22Rv1 (cell line): ENCODE measurements at regions not wholly inside any gene's neighbourhood (a gene's known extent, or its start where the extent isn't known, plus 50 kb on each side); places are given as distances from the start of the nearest gene placed in this dataset.

Experiments used
- H3K27ac ChIP-seq: fragments of 450-650 bp; 2 replicates; pipeline ENCODE4 v1.5.1; 2017
- CTCF ChIP-seq: fragments of 450-650 bp; IDR thresholded peaks from 2 replicates; pipeline ENCODE4 v1.5.1; 2017; ENCODE audit warnings: mild to moderate bottlenecking
- ZFX ChIP-seq: fragments of 450-650 bp; IDR thresholded peaks from 2 replicates; pipeline ENCODE4 v1.6.1; 2017; ENCODE audit warnings: antibody characterized with exemption, borderline replicate concordance

GRCh38 chr3:160078533-160078932, 89.9 kb downstream of the IL12A start:
- TF ChIP-seq ZFX (no peak), CTCF (no peak)
- no peak overlapping the region for H3K27ac ChIP-seq

- H3K27ac ChIP-seq, result no peak overlapping the region
- no peak for TF ChIP-seq CTCF
These were observed 93.4 kb downstream of the IL12A start for GRCh38 chr3:160081958-160082533.

GRCh38 chr3:160084998-160085397, 96.4 kb downstream of the IL12A start:
- no peak overlapping the region for H3K27ac ChIP-seq
- TF ChIP-seq CTCF (no peak), ZFX (no peak)

- H3K27ac ChIP-seq, result no peak overlapping the region
- TF ChIP-seq CTCF (no peak), ZFX (no peak)
These were observed 100.0 kb downstream of the IL12A start for GRCh38 chr3:160088492-160089137.

GRCh38 chr3:160090653-160091052, 102.0 kb downstream of the IL12A start:
- TF ChIP-seq CTCF (no peak), ZFX (no peak)
- H3K27ac ChIP-seq, result no peak overlapping the region

- no peak overlapping the region for H3K27ac ChIP-seq
- TF ChIP-seq CTCF (no peak), ZFX (no peak)
These were observed 102.8 kb downstream of the IL12A start for GRCh38 chr3:160091441-160091840.

- H3K27ac ChIP-seq, result no peak overlapping the region
- no peak for TF ChIP-seq CTCF
- no peak for TF ChIP-seq ZFX
These were observed 104.1 kb downstream of the IL12A start for GRCh38 chr3:160092760-160093159.
